ENCODE measurements at regions not wholly inside any gene's neighbourhood (a gene's known extent, or its start where the extent isn't known, plus 50 kb on each side); places are given as distances from the start of the nearest gene placed in this dataset.

DNA sequence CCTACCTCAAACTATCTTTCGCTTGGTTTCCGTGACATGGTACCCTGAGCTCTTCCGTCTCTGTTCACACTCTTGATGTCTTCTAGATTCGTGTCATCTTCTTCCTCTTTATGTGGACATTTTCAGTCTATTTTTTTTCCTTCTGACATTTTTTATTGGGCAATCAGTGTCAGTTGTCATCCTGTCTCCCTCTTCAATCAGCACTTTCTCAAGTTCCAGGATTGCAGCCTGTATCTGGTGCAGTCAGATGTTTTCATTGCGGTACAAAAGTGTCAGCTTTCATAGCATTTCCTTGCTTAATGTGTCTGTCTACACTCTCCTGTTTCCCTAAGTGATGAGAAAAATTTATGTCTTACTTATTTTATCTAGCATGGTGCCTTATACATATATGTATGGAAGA lies 51.1 kb upstream of the ETV1 start:
- no peak overlapping the region for H3K4me3 ChIP-seq (ENCODE audit: control insufficient read depth in 1 of 7, extremely low read depth in 1 of 7, insufficient read depth in 4 of 7, low read depth in 2 of 7, low read length in 6 of 7)
- H3K27ac ChIP-seq (ENCODE audit: insufficient read depth in 1 of 2, low read depth in 1 of 2, low read length in 2 of 2, poor library complexity in 1 of 2, severe bottlenecking in 2 of 2), result no peak overlapping the region
- no peaks in the 10 kb centered on the region for H3K27me3 ChIP-seq (replicated peaks in 2 of 5; ENCODE audit: control insufficient read depth in 4 of 5, insufficient read depth in 5 of 5, low read length in 4 of 5)
- CTCF ChIA-PET, result no interaction called here
- peaks cover 0 to 2% (median 0%) of the 10 kb centered on the region in 5 experiments for H3K9me3 ChIP-seq (ENCODE audit: control extremely low read depth in 1 of 5, control insufficient read depth in 4 of 5, insufficient read depth in 2 of 5, low read depth in 1 of 5, low read length in 4 of 5)
- POLR2A ChIA-PET, result no interaction called here
- H3K4me1 ChIP-seq (ENCODE audit: control extremely low read depth in 1 of 4, control insufficient read depth in 4 of 4, insufficient read depth in 4 of 4, low read length in 3 of 4), result no peaks in the 10 kb centered on the region
- no peak for DNase-seq
- WGBS (ENCODE audit: insufficient coverage), result 96% methylated on average over 5 of the region's 5 CpGs
- H3K36me3 ChIP-seq (ENCODE audit: control insufficient read depth in 4 of 4, insufficient read depth in 4 of 4, low read length in 3 of 4), result no peaks in the 10 kb centered on the region

Measured in common myeloid progenitor, CD34-positive (primary cell).